GM23338 (cell line): ENCODE measurements at regions not wholly inside any gene's neighbourhood (a gene's known extent, or its start where the extent isn't known, plus 50 kb on each side); places are given as distances from the start of the nearest gene placed in this dataset.

ENCODE experiments used
- ATAC-seq: fragments of 200-7000 bp; cut with Tn5 transposase; 3 replicates; pipeline ENCODE4 v1.9.1; 2020
- DNase-seq: peaks from one replicate; pipeline ENCODE4 v3.0.0-alpha.2; 2015; ENCODE audit warnings: low spot score
- H2AFZ ChIP-seq: fragments of 200-600 bp; sonication (generic); 2 replicates; pipeline ENCODE4 v1.8.0; 2016; ENCODE audit warnings: antibody characterized with exemption, mild to moderate bottlenecking, moderate library complexity
- H3F3A ChIP-seq: fragments of 200-600 bp; sonication (generic); replicated peaks from 2 replicates; pipeline ENCODE4 v1.8.0; 2017; ENCODE audit warnings: antibody characterized with exemption, mixed run types, low read depth
- H3K27ac ChIP-seq: fragments of 200-600 bp; sonication (generic); 2 replicates; pipeline ENCODE4 v1.6.1; 2016; ENCODE audit warnings: low read depth
- H3K27me3 ChIP-seq: fragments of 200-600 bp; sonication (generic); 2 replicates; pipeline ENCODE4 v1.8.0; 2016; ENCODE audit warnings: mild to moderate bottlenecking, mixed run types, moderate library complexity; ENCODE audit not compliant: insufficient read depth
- H3K36me3 ChIP-seq: fragments of 200-600 bp; sonication (generic); 2 replicates; pipeline ENCODE4 v1.8.0; 2016; ENCODE audit warnings: mild to moderate bottlenecking; ENCODE audit not compliant: insufficient read depth
- H3K4me1 ChIP-seq: fragments of 200-600 bp; sonication (generic); 2 replicates; pipeline ENCODE4 v1.8.0; 2016; ENCODE audit warnings: mild to moderate bottlenecking, moderate library complexity; ENCODE audit not compliant: insufficient read depth
- H3K4me2 ChIP-seq: fragments of 200-600 bp; sonication (generic); 2 replicates; pipeline ENCODE4 v1.7.1; 2017; ENCODE audit warnings: mixed run types
- H3K4me3 ChIP-seq: fragments of 200-600 bp; sonication (generic); 2 replicates; pipeline ENCODE4 v1.6.1; 2016; ENCODE audit warnings: mixed run types
- H3K79me2 ChIP-seq: fragments of 200-600 bp; sonication (generic); replicated peaks from 2 replicates; pipeline ENCODE4 v1.8.0; 2017; ENCODE audit warnings: mild to moderate bottlenecking; ENCODE audit not compliant: insufficient read depth
- H3K9me2 ChIP-seq: fragments of 200-600 bp; sonication (generic); 2 replicates; pipeline ENCODE4 v1.8.0; 2017; ENCODE audit not compliant: insufficient read depth
- H4K20me1 ChIP-seq: fragments of 200-600 bp; sonication (generic); replicated peaks from 2 replicates; pipeline ENCODE4 v1.8.0; 2017; ENCODE audit warnings: mild to moderate bottlenecking; ENCODE audit not compliant: insufficient read depth
- H3K27ac Mint-ChIP-seq: 2 replicates; pipeline ENCODE4 v1.8.0; 2020; ENCODE audit warnings: inconsistent platforms, mild to moderate bottlenecking, moderate library complexity, mixed read lengths
- H3K27me3 Mint-ChIP-seq: 3 replicates; pipeline ENCODE4 v1.8.0; 2022; ENCODE audit warnings: low read depth, mild to moderate bottlenecking, moderate library complexity, mixed read lengths, inconsistent platforms; ENCODE audit not compliant: insufficient read depth, poor library complexity
- H3K36me3 Mint-ChIP-seq: 3 replicates; pipeline ENCODE4 v1.8.0; 2021; ENCODE audit warnings: low read depth, mild to moderate bottlenecking, inconsistent platforms, moderate library complexity, mixed read lengths
- H3K4me1 Mint-ChIP-seq: 3 replicates; pipeline ENCODE4 v1.8.0; 2020; ENCODE audit warnings: mild to moderate bottlenecking, inconsistent platforms, mixed read lengths
- H3K4me3 Mint-ChIP-seq: 3 replicates; pipeline ENCODE4 v1.8.0; 2021; ENCODE audit warnings: moderate library complexity, mild to moderate bottlenecking, inconsistent platforms, mixed read lengths
- H3K9me3 Mint-ChIP-seq: 3 replicates; pipeline ENCODE4 v1.8.0; 2020; ENCODE audit warnings: moderate library complexity, mild to moderate bottlenecking, inconsistent platforms, mixed read lengths
- CREB1 ChIP-seq: fragments of 250-450 bp; sonication (Bioruptor Pico); IDR thresholded peaks from 2 replicates; pipeline ENCODE4 v1.5.0; 2020; ENCODE audit warnings: low read depth, mild to moderate bottlenecking, moderate library complexity
- CTCF ChIP-seq, 2 experiments: fragments of 200-600 bp in 1 of 2; sonication (generic) in 1 of 2; conservative IDR thresholded peaks; 2 replicates each; pipeline versions ENCODE4 v1.5.1 to v1.6.1; 2016 to 2017; ENCODE audit warnings: antibody characterized with exemption in 2 of 2, low read depth in 2 of 2, mild to moderate bottlenecking in 2 of 2, moderate library complexity in 1 of 2
- EZH2phosphoT487 ChIP-seq: fragments of 200-600 bp; sonication (generic); IDR thresholded peaks from one replicate; pipeline ENCODE4 v1.8.1; 2018; ENCODE audit warnings: antibody characterized with exemption; ENCODE audit not compliant: unreplicated experiment
- ZNF331 ChIP-seq: fragments of 250-450 bp; sonication (Bioruptor Pico); IDR thresholded peaks from 2 replicates; pipeline ENCODE4 v1.5.0; 2020; ENCODE audit warnings: low read depth, mild to moderate bottlenecking, moderate library complexity
- ZNF462 ChIP-seq: fragments of 250-450 bp; sonication (Bioruptor Pico); IDR thresholded peaks from 2 replicates; pipeline ENCODE4 v1.5.0; 2020; ENCODE audit warnings: mild to moderate bottlenecking, moderate library complexity

- Histone ChIP-seq H3K79me2 (no peaks in the 10 kb centered on the region), H3F3A (no peaks in the 10 kb centered on the region), H3K4me2 (no peak overlapping the region), H3K4me3 (no peak overlapping the region), H3K27ac (no peak overlapping the region), H3K4me1 (no peaks in the 10 kb centered on the region), H3K9me2 (no peaks in the 10 kb centered on the region), H4K20me1 (no peaks in the 10 kb centered on the region), H2AFZ (no peak overlapping the region), H3K27me3 (no peaks in the 10 kb centered on the region), H3K36me3 (peaks cover 8% of the 10 kb centered on the region; the same call in 1 of the 2 replicates)
- no peak overlapping the region for H3K4me3 Mint-ChIP-seq
- TF ChIP-seq ZNF462 (CRISPR knock-in tag) (no peak), CTCF (conservative IDR thresholded peaks at IDR 0.05; ENCODE audit: low read depth in 2 of 2) (no peak), ZNF331 (no peak), CREB1 (CRISPR knock-in tag) (no peak), EZH2phosphoT487 (no peak)
- peaks cover 3% of the 10 kb centered on the region for H3K27me3 Mint-ChIP-seq
- H3K9me3 Mint-ChIP-seq, result peaks cover 71% of the 10 kb centered on the region
- H3K36me3 Mint-ChIP-seq, result peaks cover 30% of the 10 kb centered on the region; the same call in 2 of the 3 replicates
- ATAC-seq (no peak), DNase-seq (no peak)
- no peaks in the 10 kb centered on the region for H3K4me1 Mint-ChIP-seq
- no peak overlapping the region for H3K27ac Mint-ChIP-seq
Measured at GRCh38 chr3:6680119-6680806, 180.7 kb upstream of the GRM7 start.
